HG03378 (cell line): ENCODE measurements at regions not wholly inside any gene's neighbourhood (a gene's known extent, or its start where the extent isn't known, plus 50 kb on each side); places are given as distances from the start of the nearest gene placed in this dataset.
"Not testable (repeated sequence)": the region's sequence is repeated elsewhere in the genome, so short reads cannot be mapped to it uniquely, and the experiment has no call there.

Source experiments
- ATAC-seq: cut with Tn5 transposase; IDR thresholded peaks from one replicate; pipeline ENCODE4 v1.9.1; 2021; ENCODE audit warnings: mild to moderate bottlenecking, moderate library complexity; ENCODE audit not compliant: unreplicated experiment

DNA sequence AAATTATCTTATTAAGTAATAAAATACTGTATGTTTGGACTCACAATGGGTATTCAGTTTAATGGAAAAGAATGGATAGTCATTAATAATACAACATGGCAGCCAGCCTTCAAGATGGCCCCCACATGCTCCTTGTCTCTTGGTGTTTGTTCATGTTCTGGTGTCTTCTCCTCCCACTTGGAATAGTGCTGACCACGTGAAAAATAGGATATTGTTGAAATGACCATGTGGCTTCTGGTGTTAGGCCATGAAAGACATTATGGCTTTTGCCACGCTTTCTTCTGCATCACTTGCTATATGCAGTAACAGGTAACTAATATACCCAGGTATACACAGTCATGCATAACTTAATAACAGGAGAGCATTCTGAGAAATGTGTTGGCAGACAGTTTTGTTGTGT is 341.0 kb downstream of the KCNJ2 start:
- no peak for ATAC-seq

DNA sequence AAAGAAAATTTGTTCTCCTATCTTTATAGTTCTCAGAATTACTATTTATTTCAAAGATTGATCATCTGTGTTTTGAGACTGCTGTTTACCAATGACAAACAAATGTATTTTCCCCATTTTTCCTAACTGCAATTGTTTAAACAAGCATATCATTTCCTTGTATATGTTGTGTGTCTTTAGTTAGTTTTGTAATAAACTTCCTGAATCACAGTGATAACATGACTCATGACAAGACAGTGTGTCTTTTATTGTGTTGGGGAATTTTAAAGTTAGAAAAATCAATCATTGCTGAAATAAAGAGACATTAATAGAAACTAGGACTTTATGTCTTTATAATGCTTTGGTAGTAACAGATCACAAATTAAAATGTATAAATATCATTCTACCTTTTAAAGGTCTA is 348.5 kb downstream of the KCNJ2 start:
- no peak for ATAC-seq

DNA sequence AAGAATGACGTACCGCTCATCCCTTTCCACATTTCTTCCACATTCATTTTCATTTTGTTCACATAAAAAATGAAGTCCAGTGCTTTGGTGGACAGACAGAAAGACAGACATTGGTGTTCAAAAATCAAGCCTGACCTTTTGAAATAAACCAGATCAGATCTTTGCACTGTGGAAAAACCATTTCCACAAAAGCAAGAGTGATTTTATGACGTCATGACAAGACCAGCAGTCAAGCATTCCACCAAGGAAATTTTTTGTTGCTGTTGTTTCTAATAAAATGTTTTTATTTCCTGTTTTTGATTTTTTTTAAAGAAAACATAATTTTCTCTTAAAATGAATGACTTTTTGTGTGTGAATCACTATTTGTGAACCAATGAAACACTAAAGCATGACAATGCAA is 350.0 kb downstream of the KCNJ2 start:
- no peak for ATAC-seq

DNA sequence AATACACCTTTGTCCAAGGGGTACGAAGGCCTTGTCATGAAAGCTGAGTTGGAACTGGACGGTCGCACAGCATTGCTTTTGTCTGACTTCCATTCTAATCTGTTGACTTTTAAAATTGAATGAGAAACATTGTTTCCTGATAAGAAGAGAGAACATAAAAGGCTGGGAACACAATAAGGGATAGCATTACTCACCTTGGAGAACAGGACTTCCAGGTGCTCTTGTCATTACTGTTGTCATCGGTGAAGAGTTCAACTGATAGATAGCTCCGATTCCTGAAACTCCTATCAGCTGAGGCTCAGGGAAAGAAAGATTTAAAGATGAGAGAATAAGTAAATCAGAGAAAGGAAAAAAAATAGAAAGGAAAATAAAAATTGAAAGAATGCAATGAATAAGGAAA is 351.1 kb downstream of the KCNJ2 start:
- ATAC-seq: no peak

DNA sequence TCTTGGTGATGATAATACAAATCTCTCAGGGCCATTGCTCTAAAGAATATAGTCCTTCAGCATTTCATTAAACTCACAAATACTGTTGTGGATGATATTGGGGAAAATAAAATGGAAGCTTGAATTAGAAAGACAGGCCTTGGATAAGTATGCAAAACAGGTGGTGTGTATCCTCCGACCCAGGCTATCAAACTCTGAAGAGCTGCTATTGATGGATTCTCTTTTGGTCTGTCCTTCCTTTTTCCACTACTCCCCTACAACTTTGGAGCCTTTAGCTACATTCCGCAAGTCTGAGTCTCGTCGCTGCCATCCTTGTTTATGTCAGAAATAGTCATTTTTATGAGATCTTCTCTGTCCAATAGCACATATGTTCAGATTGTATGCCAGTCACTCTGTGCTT is 351.6 kb downstream of the KCNJ2 start:
- ATAC-seq: no peak

DNA sequence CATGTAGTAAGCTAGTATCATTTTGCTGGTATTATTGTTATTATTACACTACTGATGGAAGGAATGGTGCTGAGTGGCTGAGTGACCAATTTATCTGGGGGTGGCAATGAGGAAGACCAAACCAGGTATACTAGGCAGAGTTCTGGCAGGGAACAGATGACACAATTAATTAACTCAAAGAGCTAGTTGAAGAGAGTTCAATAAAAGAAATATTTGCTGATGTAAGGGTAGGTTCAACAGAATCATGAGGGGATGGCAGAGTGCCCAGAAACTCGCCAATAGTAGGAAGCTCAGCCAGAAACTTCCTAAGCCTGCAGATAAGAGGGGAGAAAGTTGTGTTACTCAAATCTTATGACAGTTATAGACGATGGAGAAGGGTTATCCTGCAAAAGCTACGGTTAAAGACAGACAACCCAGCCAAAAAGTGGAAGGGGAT is 352.5 kb downstream of the KCNJ2 start:
- ATAC-seq: no peak

DNA sequence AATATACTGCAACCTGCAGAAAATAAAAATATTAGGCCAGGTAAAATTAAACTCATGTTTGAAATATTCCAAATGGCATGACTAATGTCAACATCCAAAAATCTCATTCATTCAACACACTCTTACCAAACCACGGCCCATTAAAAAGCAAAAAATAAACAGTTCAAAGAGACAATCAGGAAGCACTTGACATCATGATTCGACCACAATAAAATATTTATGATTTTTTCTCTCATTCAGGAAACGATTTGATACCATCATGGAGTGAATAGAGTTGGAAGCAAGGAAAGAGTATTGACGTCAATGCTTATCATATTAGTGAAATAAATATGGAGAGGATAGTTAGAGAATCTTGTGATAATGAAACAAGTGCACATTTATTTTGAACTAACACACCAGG is 354.1 kb downstream of the KCNJ2 start:
- no peak for ATAC-seq

DNA sequence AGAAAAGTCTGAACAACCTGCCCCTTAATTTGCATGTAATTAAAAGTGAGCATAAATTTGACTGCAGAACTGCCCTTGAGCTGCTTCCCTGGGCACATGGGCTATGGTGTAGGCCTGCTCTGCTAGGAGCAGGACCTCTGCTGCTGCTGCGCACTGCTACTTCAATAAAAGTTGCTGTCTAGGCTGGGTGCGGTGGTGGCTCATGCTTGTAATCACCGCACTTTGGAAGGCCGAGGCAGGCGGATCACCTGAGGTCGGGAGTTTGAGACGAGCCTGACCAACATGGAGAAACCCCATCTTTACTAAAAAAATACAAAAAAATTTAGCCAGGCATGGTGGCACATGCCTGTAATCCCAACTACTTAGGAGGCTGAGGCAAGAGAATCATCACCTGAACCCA is 355.7 kb downstream of the KCNJ2 start:
- not testable (repeated sequence) for ATAC-seq

DNA sequence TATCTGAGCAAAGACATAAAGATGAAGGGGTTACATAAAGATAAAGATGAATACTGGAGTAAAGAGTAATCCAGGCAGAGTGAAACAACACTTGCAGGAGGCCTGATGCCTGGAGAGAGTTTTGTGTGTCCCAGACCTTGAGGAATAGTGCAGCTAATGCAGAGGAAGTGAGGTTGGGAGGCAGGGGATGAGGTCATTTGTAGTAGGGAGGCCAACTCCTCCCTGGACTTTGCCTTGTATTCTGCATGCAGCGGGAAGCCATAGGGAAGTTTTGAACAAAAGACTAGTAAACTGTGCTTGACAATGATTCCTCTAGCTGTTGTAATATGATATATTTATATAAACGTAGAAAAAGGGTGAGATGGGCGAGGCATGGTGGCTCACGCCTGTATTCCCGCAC is 356.6 kb downstream of the KCNJ2 start:
- no peak for ATAC-seq

DNA sequence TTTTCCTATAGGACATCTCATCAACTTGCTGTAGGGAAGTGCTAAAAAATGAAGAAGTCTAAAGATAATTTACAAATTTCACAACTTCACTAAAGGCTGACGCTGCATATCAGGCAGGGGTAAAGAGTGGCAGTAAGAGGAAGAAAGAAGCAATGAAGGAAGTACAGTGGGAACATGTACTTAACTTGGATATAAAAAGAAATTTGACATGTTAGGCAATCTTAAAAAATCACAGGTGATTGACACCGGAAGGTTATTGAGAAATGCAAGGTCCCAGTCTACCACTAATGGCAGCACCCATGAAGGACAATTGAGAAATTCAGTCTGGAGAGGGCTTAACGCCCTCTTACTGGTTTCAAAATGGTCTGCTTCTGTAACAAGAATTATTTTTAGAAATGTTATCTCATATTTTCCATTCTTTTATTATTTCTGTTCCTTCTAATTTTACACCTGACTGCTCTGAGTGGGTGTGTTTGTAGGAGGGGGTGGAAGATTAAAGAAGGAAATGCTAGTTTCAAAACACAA is 358.1 kb downstream of the KCNJ2 start:
- ATAC-seq: no peak

DNA sequence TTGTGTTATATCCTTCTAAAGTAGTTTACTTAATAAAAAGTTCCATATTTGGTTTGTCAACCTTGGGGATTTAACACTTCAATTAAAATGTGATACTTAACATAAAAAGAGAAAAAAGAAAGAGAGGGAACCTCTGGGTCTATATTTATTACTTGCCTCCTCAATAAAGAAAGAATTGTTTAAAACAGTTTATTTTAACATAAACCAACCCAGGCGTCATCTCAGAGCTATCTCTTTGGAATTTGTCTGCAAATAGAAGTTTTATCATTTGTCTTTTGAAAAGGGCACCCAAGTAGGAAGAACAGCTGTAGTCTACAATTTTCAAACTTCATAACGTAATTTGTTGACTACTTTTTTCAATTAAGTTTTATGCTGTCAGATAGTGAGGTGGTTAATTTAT is 364.1 kb downstream of the KCNJ2 start:
- ATAC-seq: no peak

DNA sequence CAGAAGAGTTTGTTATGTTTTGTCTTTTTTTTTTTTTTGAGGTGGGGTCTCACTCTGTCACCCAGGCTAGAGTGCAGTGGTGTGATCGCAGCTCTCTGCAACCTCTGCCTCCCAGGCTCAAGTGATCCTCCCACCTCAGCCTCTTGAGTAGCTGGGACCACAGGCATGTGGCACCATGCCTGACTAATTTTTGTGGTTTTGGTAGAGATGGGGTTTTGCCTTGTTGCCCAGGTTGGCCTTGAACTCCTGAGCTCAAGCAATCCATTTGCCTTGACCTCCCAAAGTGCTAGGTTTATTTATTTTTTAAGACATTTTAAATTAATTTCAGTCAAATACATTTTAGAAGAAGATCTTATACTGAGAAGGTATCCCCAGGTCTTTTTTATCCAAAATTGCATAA is 366.7 kb downstream of the KCNJ2 start:
- ATAC-seq: no peak

DNA sequence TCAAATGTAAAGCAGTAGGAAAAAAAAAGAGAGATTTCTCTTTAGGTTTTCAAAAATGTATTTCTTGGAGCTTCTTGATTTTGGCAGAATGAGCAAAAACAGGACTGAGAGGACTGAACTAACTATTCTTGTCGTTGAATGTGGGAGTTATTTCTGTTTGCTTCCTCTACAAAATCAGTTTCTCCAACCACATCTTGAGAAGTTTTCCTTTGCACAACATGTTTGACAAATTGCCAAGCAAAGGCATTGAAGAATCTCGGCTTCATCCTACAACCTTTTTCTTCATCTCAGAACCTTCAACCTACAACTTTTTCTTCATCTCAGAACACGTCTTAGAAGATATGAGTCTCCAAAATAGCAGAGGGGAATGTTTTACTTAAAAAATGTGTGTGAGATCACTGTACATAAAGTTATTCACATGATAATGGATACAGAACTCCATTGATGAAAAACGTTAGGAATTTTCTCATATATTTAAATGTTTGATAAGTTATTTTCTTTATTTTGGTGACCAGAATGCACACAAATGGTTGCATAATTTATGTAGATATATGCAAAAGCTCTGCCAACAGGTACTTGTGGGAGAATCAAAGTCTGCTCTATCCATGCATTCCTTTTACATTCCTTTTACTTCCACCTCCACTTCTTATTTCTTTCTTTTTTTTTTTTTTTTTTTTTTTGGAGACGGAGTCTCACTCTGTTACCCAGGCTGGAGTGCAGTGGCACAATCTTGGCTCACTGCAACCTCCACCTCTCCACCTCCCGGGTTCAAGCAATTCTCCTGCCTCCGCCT is 370.0 kb downstream of the KCNJ2 start:
- ATAC-seq: no peak

DNA sequence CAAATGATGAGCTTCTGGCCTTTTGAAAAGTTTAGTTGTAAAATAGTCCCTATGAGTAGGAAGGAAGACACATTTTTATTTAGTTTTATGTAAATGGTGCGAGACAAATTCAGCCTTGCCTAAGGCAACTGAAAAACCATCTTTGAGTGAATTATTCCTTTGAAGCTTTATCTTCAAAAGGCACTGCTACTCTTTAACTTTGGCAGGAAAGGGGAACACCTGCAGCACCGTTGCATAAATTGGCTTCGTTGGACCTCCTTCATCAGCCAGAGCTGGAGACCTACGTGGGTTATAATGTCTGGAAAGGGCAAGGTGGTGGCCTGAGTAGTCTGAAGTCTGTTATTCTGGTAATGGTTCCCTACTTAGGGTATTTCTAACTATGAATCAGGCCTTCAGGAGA is 373.5 kb downstream of the KCNJ2 start:
- no peak for ATAC-seq

GRCh38 chr17:70544317-70544716 is 375.0 kb downstream of the KCNJ2 start:
- no peak for ATAC-seq

- no peak for ATAC-seq
These were observed 383.1 kb downstream of the KCNJ2 start for GRCh38 chr17:70552230-70552981.

DNA sequence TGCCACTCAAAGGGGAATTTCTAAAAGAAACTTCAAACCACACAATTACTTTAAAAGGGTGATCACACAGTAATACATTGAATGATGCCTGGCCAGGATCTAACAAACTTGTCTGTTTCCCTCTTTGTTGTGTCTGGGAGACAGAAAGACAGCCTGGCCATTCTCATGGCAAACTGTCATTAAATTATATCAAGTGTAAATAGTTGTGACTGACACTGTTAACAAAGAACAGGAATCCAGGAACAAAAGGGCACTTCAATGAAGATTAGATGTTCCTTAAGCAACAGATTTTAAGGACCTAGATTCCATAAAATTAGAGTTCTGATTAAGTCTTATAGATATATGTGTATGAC is 383.6 kb downstream of the KCNJ2 start:
- ATAC-seq: no peak

GRCh38 chr17:70555723-70556122 is 386.4 kb downstream of the KCNJ2 start:
- ATAC-seq: no peak

DNA sequence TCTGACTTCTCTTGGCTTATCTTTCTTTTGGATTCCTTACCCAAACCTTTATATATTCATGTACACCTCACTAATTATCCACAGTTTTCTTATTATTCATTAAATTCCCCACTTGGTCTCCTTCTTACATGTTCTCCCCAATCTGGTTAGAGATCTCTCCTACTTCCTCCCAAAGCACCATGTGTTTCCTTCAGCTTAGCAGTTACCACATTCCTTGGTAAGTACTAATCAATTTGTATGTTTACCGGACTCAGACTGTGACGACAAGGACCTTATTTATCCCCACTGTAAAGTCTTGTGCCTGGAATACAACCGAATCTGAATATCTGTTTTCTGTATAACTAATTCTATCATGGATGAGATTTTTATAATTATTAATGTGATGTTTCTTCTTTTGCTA is 389.5 kb downstream of the KCNJ2 start:
- ATAC-seq: no peak

DNA sequence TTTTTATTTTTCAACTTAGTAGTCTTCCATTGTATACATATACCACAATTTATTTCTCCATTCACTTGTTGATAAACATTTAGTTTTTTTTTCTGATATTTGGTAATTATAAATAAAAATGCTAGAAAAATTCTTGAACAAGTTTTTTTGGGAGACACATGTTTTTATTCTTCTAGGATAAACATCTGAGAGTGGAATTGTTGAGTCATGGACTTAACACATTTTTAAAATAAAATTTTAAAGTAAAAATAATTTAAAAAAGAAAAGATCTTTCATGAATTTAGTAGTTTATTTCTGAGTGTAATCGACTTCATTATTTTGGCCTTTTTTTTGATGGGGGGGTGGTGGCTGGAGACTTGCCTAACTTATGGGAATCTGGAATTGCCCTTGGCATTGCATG is 391.1 kb downstream of the KCNJ2 start:
- no peak for ATAC-seq

GRCh38 chr17:70562137-70562536 is 392.8 kb downstream of the KCNJ2 start:
- no peak for ATAC-seq

DNA sequence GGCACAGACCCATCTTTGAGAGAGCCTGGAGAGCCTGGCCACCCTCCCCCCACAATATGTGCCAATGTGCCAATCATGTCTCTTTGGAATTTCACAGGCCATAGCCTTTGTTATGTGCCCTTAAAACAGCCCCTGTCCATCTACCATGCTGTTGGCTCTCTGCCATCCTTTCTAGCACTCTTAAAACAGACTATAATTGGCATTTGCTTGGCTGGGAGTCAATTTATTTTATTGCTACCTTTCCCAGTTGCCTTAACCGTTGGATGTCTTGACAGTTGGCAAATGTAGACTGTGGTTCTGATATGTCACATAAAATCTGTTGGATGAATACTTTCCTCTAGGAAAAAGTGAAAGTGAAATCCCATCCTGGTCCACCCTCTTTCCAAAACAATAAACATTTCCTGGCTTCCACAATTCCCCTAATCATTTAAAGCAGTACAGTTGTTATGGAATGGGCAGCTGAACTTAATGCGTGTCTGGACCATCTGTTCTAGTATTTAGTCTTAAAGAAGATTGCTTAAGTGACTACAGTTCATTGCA is 394.0 kb downstream of the KCNJ2 start:
- ATAC-seq: no peak
